NT2/D1 (cell line): ENCODE measurements at regions not wholly inside any gene's neighbourhood (a gene's known extent, or its start where the extent isn't known, plus 50 kb on each side); places are given as distances from the start of the nearest gene placed in this dataset.

Experiments used
- DNase-seq: peaks from one replicate; pipeline ENCODE4 v3.0.0-alpha.2; 2011; ENCODE audit warnings: low read depth, low spot score
- H3K27me3 ChIP-seq: 2 replicates; pipeline ENCODE4 v1.6.0; 2011; ENCODE audit warnings: mild to moderate bottlenecking; ENCODE audit not compliant: insufficient read length, insufficient read depth
- H3K36me3 ChIP-seq: 2 replicates; pipeline ENCODE4 v1.6.1; 2011; ENCODE audit warnings: mild to moderate bottlenecking, low read length, mixed read lengths; ENCODE audit not compliant: insufficient read depth, insufficient read length
- H3K4me1 ChIP-seq: 2 replicates; pipeline ENCODE4 v1.5.1; 2011; ENCODE audit not compliant: insufficient read depth, insufficient read length
- H3K4me3 ChIP-seq: 2 replicates; pipeline ENCODE4 v1.5.1; 2011; ENCODE audit warnings: low read depth; ENCODE audit not compliant: insufficient read length
- H3K9ac ChIP-seq: 2 replicates; pipeline ENCODE4 v1.6.0; 2011; ENCODE audit warnings: low read depth; ENCODE audit not compliant: insufficient read length
- H3K9me3 ChIP-seq: 2 replicates; pipeline ENCODE4 v1.5.1; 2011; ENCODE audit warnings: mild to moderate bottlenecking, low read length; ENCODE audit not compliant: insufficient read depth
- SUZ12 ChIP-seq: IDR thresholded peaks from 2 replicates; pipeline ENCODE4 v1.6.1; 2011; ENCODE audit not compliant: insufficient read length, insufficient read depth; ENCODE audit errors: extremely low read depth
- YY1 ChIP-seq: IDR thresholded peaks from 2 replicates; pipeline ENCODE4 v1.6.1; 2011; ENCODE audit not compliant: insufficient read length, insufficient read depth
- ZNF274 ChIP-seq: IDR thresholded peaks from 2 replicates; pipeline ENCODE4 v1.6.1; 2011; ENCODE audit warnings: mild to moderate bottlenecking, low read depth, low read length

DNA sequence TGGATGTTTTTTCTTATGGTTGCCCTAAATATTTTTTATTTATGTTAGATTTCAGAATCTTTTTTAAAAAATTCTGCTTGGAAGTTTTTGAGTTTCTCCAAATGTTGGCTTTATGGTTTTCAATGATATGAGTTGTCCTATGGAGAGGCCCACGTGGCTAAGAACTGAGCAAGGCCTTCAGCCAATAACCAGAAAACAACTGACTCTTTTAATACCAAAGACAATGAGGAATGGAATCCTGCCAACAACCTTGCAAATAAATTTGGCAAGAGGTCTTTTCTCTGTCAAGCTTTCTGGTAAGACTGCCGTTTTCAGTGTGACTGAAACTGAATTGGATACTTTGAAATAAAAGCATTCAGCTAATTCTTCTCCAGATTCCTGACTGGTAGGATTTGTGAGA lies 1740.1 kb upstream of the WWC1 start:
- Histone ChIP-seq H3K9me3 (no peaks in the 10 kb centered on the region), H3K27me3 (no peaks in the 10 kb centered on the region), H3K4me3 (no peak overlapping the region), H3K9ac (no peak overlapping the region), H3K4me1 (no peaks in the 10 kb centered on the region), H3K36me3 (no peaks in the 10 kb centered on the region)
- DNase-seq, result no peak
- no peak for TF ChIP-seq ZNF274
- TF ChIP-seq SUZ12, result no peak
- no peak for TF ChIP-seq YY1

- Histone ChIP-seq H3K4me1 (no peaks in the 10 kb centered on the region), H3K4me3 (no peak overlapping the region), H3K9me3 (no peaks in the 10 kb centered on the region), H3K9ac (no peak overlapping the region), H3K27me3 (no peaks in the 10 kb centered on the region), H3K36me3 (no peaks in the 10 kb centered on the region)
- no peak for DNase-seq
- TF ChIP-seq ZNF274 (no peak), YY1 (no peak), SUZ12 (no peak)
These were observed 1737.7 kb upstream of the WWC1 start for GRCh38 chr5:166553778-166554177.

DNA sequence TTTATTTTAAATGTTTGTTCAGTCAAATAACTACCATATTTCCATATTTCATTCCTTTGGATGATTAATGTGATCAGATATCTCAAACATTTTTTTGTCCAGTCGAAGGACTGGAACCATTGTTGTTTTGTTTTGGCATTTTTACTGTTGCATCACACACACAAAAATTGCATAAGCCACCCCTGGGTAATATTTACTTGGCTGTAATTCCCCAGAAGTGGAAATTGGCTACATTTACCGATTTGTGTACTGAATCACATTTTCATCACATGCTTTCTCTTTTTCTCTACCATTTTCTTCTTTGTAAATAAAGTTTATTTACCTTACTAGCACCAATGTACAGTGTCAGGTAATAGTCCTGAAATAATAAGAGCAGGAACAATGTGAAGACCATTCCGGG lies 1729.7 kb upstream of the WWC1 start:
- no peaks in the 10 kb centered on the region for H3K27me3 ChIP-seq
- H3K36me3 ChIP-seq, result no peaks in the 10 kb centered on the region
- peaks cover 4% of the 10 kb centered on the region; the same call in 1 of the 2 replicates for H3K9me3 ChIP-seq
- H3K4me1 ChIP-seq, result no peaks in the 10 kb centered on the region
- H3K9ac ChIP-seq, result no peak overlapping the region
- TF ChIP-seq ZNF274 (no peak), YY1 (no peak)
- H3K4me3 ChIP-seq, result no peak overlapping the region
- DNase-seq, result no peak

DNA sequence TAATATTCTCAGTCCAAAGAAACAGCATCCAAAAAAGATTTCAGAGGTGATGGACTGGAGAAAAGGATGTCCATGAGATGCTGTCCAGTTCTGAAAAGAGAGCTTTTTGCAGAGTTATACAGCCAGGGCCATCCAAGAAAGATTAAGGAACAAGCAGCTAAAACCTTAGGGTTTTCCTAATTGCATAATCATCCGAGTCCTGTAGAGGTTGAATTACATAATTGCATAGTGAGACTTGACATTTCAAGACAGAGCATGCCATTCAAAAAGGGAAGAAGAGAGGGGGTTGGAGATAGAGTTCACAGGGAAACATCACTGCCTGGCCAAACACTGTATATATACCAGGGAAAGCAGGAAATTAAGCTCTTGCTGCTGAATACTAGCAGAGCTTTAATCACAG lies 1729.2 kb upstream of the WWC1 start:
- Histone ChIP-seq H3K27me3 (no peaks in the 10 kb centered on the region), H3K9ac (no peak overlapping the region), H3K4me3 (no peak overlapping the region), H3K4me1 (no peaks in the 10 kb centered on the region), H3K36me3 (no peaks in the 10 kb centered on the region), H3K9me3 (peaks cover 4% of the 10 kb centered on the region; the same call in 1 of the 2 replicates)
- no peak for DNase-seq
- TF ChIP-seq YY1, result no peak
- TF ChIP-seq ZNF274, result no peak
- no peak for TF ChIP-seq SUZ12

GRCh38 chr5:166566725-166567124 lies 1724.7 kb upstream of the WWC1 start:
- no peaks in the 10 kb centered on the region for H3K27me3 ChIP-seq
- H3K4me1 ChIP-seq, result no peaks in the 10 kb centered on the region
- H3K4me3 ChIP-seq, result no peak overlapping the region
- no peak for DNase-seq
- H3K9me3 ChIP-seq, result no peaks in the 10 kb centered on the region
- no peaks in the 10 kb centered on the region for H3K36me3 ChIP-seq
- no peak for TF ChIP-seq YY1
- no peak for TF ChIP-seq SUZ12
- TF ChIP-seq ZNF274, result no peak
- no peak overlapping the region for H3K9ac ChIP-seq

DNA sequence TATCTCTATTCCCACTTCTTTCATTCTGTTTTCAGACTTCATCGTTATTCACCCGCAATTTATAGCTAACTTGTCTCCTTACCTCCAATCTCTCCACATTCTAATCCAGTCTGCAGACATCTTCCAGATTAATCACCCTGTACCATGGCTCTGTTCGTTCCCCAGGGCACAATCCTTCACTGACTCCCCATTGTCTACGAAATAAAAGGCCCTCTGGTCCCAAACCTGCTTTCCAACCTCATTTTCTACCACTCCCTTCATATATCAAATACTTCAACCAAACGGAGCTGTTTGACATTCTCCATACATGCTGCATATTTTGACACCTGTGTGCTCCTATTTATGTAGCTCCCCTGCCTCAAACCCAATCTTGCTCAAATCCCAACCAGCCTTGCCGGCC lies 1720.6 kb upstream of the WWC1 start:
- Histone ChIP-seq H3K4me3 (no peak overlapping the region), H3K27me3 (no peaks in the 10 kb centered on the region), H3K36me3 (no peaks in the 10 kb centered on the region), H3K9ac (no peak overlapping the region), H3K4me1 (no peaks in the 10 kb centered on the region), H3K9me3 (no peaks in the 10 kb centered on the region)
- TF ChIP-seq ZNF274, result no peak
- no peak for TF ChIP-seq YY1
- no peak for TF ChIP-seq SUZ12
- no peak for DNase-seq

DNA sequence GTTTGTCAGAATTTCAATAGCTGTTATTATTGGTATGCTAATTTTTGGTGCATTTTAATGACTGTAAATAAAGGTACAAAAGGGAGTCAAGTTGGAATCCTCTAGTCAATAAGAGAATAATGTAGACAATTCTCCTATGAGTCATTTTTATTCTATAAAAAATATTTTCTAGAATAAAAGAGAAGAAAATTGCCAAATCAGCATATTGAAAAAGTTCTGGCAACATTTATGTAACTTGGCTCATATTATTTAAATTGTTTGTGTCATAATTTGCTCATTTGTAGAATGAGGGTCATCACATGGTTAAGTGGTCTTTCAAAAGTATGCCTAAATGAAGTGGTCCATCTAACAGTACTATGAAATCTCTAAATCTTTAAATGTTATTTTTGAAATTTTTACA lies 1719.8 kb upstream of the WWC1 start:
- Histone ChIP-seq H3K4me1 (no peaks in the 10 kb centered on the region), H3K9ac (no peak overlapping the region), H3K4me3 (no peak overlapping the region), H3K27me3 (no peaks in the 10 kb centered on the region), H3K9me3 (no peaks in the 10 kb centered on the region), H3K36me3 (no peaks in the 10 kb centered on the region)
- TF ChIP-seq YY1, result no peak
- no peak for TF ChIP-seq SUZ12
- DNase-seq, result no peak

DNA sequence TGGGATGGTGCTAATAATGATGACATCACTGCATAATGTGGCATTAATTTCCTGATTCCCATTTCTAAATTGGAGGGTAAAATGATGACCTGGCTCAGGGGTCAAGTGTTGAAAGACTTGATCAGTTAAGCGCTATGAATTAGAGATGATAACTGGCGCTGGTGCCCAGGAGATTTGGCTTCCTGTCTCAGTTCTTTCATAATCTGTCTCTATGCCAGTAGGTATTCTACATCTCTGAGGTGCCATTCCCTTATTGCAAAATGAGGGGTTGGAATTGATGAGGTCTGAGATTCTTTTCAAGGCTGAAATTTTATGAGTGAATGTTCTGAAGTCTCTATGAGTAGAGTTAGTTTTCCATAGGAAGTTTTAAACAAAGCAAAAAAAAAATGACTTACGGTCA lies 1715.1 kb upstream of the WWC1 start:
- Histone ChIP-seq H3K4me1 (no peaks in the 10 kb centered on the region), H3K4me3 (no peak overlapping the region), H3K36me3 (no peaks in the 10 kb centered on the region), H3K9ac (no peak overlapping the region), H3K9me3 (no peaks in the 10 kb centered on the region), H3K27me3 (no peaks in the 10 kb centered on the region)
- TF ChIP-seq ZNF274 (no peak), YY1 (no peak), SUZ12 (no peak)
- DNase-seq, result no peak
